HG02870 (cell line): ENCODE measurements at regions not wholly inside any gene's neighbourhood (a gene's known extent, or its start where the extent isn't known, plus 50 kb on each side); places are given as distances from the start of the nearest gene placed in this dataset.

ENCODE experiments used
- ATAC-seq: cut with Tn5 transposase; IDR thresholded peaks from one replicate; pipeline ENCODE4 v1.9.1; 2021; ENCODE audit warnings: mild to moderate bottlenecking, moderate library complexity; ENCODE audit not compliant: unreplicated experiment

DNA sequence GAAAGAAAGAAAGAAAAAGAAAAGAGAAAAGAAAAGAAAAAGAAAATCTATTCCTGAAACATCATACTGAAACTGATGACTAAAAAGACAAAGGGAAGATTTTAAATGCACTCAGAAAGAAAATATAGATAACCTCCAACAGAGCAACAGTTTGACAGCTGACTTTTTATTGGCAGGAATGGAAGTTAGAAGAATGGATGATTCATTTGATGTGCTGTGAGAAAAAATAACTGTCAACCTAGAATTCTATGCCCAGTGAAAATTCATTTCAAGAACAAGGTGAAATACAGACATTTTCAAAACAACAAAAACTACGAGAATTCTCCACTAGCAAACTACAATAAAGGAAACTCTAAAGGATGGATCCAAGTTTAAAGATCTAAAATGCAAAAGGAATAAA is 50.5 kb upstream of the HSPA12A start:
- no peak for ATAC-seq

DNA sequence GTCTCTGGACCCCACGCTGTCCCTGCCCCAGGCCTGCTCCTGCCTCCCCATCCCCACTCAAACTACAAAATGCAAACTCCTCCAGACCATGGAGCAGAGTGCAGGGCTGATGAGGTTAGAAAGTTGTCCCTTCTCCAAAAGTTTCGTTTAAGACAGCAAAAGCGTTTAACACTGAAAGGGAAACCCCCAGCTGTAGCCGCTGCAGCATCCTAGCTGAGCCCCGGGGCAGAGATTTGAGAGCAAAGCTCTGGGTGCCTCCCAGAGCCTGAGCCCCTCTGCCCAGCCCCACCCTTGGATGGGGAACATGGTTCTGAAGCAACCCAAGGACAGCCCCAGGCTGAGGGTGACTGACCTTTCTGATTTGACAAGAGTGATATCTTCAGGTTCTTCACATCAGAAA is 52.8 kb upstream of the ENO4 start:
- no peak for ATAC-seq

DNA sequence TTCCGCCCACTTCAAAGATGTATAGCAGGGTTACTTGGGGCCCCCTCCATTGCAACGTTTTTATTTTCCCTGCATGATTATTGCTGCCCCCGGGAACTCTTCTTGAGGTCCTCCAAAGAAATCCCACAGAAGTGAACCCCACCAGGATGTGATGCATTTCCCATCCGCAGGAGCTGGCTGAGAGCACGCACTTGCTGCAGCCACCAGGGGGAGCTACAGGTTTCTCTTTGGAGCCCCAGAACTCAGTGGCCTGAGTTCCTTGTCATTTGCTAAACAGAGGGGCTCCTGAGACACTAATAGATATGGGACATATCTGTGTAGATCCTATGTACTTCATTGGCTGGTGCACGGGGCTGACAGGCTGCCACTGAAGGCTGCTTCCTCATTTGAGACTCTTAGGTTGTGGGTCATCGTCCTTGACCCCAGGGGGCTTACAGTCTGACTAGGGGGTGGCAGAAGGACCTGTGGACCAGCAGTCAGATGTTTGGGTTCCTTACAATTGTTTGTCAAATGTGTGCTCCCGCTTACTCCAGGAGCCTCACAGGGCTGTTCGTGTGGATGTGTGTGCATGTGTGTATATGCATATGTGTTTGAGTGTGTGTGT is 52.3 kb upstream of the ENO4 start:
- peak; percentile 82 for ATAC-seq

DNA sequence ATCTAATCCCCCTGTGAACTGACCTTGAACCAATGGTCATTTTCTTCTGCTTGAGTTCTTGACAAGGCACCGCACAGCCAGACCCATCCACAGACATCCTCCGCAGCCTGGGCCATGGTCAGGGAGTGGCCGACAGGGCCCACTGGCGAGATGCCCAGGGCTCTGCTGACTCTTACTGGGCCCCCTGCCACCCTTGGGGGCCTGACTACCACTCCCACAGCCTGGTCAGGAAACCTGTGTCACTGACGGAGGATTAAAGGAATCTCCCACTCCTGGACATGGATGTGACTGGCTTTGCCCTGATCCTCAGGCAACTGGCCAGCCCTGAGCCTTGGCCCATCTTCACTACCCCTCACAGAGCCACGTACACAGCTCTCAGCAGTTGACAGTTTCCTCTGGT is 50.4 kb upstream of the ENO4 start:
- no peak for ATAC-seq
